GM21528 (cell line): ENCODE measurements at regions not wholly inside any gene's neighbourhood (a gene's known extent, or its start where the extent isn't known, plus 50 kb on each side); places are given as distances from the start of the nearest gene placed in this dataset.
"Not testable (repeated sequence)": the region's sequence is repeated elsewhere in the genome, so short reads cannot be mapped to it uniquely, and the experiment has no call there.

Experiments
- ATAC-seq: cut with Tn5 transposase; IDR thresholded peaks from one replicate; pipeline ENCODE4 v1.9.1; 2021; ENCODE audit warnings: mild to moderate bottlenecking, moderate library complexity; ENCODE audit not compliant: unreplicated experiment, low FRiP score

DNA sequence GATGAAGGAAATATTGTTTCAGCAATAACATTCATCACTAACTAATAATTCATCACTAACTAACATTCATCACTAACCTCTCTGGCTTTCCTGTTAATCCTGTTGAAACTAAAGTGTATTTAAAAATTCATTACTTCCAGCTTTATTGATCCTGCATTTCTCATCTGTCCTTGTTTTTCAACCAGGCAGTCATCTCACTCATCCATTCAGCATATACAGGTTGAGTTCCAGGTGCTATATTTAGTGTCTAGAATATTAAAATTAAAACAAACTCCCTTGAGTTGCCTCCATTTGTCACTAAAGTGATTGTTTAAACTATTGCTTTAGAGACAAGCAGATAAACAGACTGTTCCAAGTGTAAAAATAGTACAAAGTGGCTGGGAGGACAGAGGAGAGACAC lies 58.1 kb downstream of the ATXN7L3B start:
- no peak for ATAC-seq

DNA sequence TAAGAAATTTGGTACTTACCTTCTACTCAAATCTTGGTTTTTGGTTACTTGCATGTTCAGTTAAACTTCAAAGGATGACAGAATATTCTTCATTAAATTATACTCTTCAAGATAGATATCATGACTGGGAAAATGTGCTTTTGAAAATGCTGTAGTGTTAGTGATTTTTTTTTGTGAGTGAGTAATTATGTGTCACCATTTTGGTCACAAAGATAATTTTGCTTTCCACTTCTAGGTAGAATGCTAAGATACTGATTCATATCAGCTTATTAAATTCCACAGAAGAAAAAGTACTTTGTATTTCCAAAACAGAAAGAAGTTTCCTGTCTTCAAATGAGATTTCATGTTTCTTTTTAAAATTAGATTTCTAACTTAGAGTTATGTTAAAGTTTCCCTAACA lies 61.2 kb downstream of the ATXN7L3B start:
- ATAC-seq = no peak

DNA sequence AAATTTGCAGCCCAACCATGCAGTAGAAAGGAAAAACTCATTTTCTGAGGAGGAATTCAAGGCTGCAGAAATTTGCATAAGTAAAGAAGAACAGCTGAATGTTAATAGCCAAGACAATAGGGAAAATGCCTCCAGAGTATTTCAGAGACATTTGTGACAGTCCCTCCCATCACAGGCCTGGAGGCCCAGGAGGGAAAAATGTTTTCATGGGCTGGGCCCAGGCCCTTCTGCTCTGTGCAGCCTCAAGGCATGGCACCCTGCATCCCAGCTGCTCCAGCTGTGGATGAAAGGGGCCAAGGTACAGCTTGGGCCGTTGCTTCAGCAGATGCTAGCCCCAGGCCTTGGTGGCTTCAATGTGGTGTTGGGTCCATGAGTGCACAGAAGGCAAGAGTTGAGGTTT lies 62.3 kb downstream of the ATXN7L3B start:
- ATAC-seq = no peak

DNA sequence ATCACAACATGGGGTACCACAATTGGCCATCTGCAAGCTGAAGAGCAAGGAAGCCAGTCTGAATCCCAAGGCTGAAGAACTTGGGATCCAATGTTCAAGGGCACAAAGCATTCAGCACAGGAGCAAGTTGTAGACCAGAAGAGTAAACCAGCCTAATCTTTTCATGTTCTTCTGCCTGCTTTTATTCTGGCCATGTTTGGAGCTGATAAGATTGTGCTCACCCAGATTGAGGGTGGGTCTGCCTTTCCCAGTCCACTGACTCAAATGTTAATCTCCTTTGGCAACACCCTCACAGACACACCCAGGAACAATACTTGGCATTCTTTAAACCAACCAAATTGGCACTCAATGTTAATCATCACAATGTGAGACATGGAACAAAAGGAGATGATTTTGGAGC lies 63.2 kb downstream of the ATXN7L3B start:
- ATAC-seq = not testable (repeated sequence)

DNA sequence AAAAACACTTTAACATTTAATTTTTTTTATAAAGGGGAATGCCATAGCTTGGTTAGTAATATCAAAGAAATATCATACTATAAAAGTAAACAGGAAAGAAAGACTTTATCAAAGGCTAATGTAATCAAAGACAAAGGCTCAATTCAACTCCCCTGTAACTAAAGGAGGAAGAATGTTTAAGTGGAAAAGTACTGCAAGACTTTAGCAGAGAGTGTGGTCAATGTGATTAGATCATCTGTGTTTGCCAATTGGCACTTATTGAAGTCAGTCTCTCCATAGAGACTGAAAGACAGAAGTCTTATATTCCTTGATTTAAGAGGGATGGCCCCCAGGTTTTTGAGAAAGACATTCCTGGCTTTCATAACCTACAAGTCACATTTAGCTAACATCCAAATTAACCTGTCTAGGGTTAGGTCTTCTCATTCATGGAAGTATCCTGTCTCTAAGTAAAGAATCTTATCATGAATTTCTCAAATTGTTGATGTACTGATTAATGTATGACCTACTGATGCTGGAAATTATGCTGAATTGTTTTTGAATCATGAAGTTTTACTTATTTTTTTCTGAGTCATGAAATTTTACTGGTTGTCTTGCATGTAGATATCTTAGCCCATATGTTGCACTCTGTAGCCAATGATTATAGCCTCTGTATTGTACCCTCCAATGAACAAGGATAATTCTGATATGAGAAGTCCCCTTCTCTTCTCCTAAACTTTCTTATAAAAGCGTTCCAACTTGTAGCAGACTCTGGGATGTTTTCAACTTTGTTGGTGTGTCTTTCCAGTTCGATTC lies 65.4 kb downstream of the ATXN7L3B start:
- no peak for ATAC-seq

DNA sequence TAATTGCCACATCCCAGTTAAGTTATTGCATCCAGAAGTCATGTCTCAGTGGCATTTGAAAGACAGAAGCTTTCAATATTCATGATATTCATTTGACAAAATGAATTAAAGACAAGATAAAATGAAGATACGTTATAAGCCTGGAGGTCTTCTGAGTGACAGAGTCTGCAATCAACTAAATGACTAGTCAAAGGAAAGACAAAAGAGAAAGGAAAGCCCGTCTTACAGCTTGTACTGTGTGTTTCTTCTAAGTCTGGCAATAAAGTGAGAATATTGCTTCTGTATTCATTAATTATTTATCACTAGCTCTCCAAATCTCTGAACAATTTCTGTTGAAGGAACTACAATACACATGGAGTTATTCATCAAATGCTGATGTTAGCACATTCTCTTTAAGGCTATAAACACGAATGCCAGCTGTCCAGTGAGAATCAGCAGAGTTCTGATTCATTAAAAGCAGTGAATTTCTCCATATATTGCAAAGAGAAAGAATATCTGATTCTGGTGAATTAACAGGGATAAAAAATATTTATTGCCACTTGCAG lies 70.7 kb downstream of the ATXN7L3B start:
- no peak for ATAC-seq

DNA sequence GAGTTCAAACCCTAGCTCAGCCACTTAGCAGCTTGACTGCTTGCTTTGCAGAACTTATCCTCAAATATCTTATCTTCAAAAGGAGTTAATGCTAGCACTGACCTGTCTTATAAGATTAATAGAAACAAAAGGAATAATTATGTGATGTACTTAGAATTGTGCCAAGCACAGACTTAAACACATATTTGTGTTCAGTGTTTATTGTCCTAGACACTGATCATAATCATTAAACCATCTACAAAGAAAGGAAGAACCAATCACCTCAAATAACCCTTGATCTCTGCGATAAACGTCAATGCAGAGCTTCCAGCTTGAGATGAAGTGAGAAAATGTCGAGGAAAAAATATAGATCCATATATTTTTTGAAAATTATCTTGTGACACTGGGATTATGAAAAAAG lies 73.1 kb downstream of the ATXN7L3B start:
- no peak for ATAC-seq

DNA sequence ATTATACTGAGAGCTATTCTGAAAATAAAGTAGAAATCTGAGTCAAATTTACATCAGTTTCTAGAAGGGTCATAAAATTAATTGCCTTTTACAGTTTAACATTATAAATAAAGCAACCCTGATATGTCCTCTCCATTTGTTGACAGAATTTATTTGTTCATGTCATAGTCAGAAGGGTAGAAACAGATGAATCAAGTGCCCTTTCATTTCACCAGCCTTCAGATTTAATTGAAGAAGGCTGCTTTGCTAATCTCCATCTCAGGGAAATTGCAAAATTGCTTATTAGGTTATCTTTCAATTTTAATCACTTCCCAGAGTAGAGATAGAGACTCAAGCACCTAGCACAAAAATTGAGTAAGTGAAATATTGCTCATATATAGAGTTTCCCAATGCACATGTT lies 76.8 kb downstream of the ATXN7L3B start:
- ATAC-seq = no peak

DNA sequence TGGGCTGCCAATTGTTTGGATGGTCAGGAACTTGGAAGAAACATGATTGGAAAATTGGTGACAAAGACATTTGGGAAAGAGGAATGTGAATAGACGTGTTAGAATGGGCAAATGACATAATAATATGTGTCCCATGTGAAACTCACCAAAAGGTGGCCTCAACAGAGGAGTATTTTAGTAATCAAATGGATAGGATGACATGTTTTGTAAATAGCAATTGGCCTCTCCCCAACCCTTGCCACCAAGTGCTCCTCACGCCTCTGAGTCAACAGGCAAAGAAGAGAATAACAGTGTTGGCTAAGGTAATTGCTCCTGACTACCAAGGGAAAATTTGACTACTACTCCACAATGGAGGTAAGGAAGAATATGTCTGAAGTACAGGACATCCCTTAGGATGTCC lies 81.4 kb downstream of the ATXN7L3B start:
- no peak for ATAC-seq

DNA sequence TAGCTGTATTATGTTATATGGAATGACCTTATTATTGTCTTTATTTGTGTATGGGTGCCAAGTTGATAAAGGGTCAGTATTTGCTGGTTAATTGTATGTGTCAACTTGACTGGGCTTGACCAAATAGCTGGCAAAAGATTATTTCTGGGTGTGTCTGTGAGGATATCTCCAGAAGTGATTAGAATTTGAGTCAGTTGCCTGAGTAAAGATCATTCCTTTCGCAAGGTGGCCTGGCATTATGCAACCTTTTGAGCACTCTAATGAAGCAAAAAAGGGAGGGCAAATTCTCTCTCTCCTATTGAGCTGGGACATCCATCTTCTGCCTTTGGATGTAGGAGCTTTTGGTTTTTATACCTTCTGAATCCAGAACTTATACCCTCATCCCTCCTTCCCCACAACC lies 82.2 kb downstream of the ATXN7L3B start:
- ATAC-seq = no peak

DNA sequence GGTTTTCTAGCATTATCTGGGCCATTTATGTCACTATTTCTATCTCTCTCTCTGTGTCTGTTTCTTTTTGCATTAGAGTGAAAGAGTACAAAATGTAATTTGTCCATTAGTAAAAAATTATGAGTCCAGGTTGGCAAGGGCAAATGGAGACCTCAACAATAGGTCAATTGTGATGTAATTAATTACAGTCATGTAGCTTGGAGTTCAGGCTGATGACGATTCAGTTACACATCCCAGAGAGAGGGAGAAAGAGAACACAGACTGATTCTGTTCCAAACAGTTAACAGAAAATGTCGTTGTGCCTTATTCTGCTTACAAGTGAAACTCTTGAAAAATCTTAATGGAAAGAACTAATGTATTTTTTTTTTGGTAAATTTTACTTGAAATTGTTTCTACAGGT lies 83.3 kb downstream of the ATXN7L3B start:
- no peak for ATAC-seq

DNA sequence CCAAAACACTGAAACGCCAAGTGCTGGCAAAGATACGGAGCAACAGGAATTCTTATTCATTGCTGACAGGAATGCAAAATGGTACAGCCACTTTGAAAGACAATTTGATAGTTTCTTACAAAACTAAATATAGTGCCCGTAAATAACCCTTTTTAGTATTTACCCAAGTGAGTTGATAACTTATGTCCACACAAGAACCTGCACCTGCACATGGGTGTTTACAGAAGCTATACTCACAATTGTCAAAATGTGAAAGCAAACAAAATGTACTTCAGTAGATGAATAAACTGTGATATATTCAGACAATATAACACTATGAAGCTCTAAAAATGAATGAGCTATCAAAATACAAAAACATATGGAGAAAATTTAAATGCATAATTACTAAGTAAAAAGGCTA lies 86.6 kb downstream of the ATXN7L3B start:
- ATAC-seq = no peak

DNA sequence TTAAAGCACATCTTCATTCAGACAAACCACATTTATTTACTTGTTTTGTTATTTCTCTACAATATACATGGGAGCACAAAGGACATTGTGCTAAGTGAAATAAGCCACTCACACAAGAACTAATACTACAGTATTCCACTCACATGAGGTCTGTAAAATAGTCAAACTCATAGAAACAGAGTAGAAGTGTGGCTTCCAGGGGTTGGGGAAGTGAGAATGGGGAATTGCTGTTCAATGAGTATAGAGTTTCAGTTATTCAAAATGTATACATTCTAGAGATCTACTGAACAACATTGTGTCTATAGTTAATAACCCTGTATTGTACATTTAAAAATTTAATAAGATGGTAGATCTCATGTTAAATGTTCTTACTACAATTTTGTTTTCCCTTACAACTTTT lies 88.8 kb downstream of the ATXN7L3B start:
- peak; percentile 74 for ATAC-seq

DNA sequence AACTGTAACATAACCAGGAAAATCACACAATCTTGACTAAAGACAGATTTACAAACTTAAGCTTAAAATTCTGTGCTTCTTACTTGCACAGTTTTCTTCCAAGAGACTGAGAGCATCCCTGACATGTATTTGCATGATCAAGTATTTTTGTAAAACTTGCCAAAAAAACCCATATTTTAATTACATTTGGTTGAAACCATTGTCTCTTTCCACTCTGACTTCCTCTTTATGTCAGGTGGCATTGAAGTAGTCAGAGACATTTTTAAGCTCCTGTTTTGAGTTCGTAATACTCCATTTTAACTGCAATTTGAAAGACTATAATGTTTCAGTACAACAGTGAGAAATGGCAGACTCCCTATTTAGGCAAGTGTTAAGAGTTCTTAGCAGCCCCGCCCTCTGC lies 103.6 kb downstream of the ATXN7L3B start:
- ATAC-seq = no peak

DNA sequence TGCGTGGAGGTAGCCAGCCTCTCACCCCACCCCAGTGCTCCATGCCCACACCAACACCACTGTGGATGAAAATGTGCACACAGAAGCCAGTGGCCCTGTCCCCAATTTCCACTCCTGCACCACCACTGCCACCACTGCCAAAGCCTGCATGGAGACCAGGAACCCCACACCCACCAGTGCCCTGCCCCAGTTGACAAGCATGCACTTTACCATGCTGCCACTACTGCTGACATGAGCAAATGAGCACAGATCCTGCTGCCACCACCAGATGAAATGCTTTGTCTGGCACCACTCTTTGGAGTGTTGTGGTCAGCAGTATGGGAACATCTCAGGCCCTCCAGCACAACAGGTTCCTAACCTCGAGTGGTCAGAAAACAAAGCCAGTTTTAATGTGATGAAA lies 104.1 kb downstream of the ATXN7L3B start:
- ATAC-seq = no peak

DNA sequence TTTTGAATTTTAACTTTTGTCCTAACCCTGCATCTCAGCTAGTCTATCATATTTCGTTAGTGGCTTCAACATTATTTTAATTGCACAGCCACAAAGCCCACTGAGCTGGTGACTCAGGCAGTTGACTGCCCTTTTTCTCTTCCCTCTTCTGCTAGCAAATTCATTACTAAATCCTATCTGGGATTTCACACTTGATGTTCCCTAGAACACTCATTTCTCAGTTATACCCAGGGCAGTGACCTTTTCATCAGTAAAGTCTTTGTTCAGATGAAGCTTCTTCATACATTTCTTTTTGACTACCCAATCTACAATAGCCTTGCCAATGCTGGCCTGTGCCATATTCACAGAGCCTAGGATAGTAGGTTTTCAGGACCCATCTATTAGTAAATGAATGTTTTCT lies 107.0 kb downstream of the ATXN7L3B start:
- no peak for ATAC-seq

DNA sequence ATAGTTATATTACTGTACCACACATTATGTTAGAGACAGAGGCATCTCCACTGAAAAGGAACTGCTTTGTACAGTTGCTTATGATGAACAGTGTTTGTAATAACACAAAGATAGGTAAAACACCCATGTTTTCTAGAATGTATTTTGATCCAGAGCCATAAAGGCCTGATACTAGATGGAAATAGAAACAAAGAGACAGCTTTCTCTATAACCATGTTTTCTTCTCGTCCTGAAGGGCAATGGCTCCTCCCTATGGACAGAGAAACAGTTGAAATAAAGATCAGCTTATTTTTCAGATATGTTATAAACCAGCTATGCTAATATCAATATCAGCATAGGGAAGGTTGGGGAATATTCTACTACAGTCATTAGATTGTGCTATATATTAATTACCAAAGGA lies 109.2 kb downstream of the ATXN7L3B start:
- no peak for ATAC-seq

DNA sequence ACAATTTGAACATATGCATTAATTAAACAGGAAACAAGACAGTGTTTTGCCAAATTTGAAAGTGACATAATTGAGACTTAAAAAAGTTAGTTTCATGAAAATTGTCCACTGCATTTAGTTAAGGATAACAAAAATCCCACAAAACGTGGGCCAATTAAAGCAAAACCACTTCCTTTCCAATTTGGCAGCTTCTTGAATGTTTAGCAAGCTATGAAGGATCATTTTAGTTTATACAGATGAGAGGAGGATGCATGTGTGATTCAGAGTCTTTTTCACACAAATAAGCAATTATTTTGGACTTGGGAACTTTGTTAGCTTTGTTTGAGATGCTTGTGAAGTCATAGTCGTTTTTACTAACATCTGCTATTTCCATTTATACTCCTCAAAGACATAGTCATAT lies 109.6 kb downstream of the ATXN7L3B start:
- ATAC-seq = no peak

DNA sequence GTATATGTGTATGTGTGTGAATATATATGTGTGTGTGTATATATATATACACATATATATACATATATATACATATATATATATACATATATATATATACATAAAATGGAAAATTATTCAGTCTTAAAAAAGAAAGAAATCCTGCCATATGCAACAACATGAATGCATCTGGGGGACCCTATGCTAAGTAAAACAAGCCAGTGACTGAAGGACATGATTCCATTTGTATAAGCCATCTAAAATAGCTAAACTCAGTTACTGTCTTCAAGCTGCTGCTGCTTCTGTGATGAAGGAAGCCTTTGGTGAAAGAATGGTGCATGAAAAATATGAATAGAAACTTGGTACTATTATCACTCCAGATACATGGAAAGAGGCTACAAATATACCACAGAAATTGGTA lies 118.6 kb downstream of the ATXN7L3B start:
- ATAC-seq = no peak

DNA sequence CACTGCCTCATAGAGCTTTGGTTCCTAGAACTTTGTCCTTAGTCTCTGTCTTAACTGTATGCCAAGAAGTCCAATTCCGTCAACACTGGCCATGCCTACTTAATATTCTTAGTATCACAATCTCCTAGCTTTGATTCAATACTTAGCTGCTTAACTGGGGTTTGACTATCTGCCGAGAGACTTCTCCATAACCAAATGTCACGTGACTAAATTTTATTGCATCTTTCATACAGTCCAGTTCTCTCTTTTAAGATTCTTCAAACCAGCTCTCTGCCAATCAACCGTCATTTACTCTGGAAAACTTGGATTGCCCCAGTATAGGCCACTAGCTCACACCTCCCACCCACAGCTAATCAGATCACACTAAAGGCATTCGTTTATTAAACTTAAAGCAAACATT lies 122.8 kb downstream of the ATXN7L3B start:
- ATAC-seq = no peak

DNA sequence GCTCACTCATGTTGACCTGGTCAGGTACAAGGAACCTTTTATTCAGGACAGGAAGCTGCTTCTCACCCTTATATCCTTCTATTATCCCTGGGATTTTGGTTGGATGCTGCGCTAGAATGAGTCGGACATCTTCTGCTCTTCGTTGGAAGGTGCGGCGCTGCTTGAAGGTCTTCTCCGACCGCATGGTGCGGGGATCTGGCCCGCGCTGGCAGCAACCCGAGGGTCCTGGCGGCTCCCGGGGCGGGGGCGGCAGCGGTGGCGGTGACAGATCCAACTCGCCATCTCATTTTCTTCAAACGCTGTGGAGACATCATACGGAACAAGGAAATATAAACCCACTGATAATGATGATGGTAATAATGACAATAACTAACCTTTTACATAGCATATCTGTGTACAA lies 126.3 kb downstream of the ATXN7L3B start:
- ATAC-seq = no peak

DNA sequence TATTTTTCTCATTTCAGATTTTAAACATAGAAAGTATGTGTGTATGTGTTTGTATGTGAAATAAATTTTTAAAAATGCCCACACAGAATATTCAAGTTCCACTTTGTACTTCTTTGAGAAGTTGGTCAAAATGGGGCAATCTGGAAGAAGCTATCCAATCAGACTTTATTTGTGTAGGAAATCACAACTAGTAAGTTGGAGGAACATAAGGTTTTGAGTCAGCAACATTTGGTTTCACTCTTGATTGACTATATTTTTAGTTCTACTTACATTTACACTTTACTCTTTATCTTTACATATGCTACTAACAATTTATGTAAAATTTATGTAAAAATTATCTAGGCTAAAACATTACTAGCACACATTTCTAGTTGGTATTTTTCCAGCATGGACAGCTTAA lies 128.1 kb downstream of the ATXN7L3B start:
- ATAC-seq = no peak

DNA sequence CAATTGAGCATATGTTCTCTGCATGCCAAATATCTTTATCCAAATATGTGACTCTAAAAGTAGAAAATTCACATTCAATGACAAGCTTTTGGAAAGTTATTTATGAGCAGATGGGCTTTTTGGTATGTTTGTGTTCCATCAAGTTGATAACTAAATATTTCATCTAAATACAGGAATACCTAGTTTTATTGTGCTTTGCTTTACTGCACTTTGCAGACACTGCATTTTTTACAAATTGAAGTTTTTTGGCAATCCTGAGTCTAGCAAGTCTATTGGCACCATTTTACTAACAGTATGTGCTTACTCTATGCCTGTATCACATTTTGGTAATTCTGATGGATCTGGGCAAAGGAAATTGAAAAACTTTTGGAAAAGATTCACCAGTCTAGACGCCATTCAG lies 133.8 kb downstream of the ATXN7L3B start:
- no peak for ATAC-seq
